ENCODE measurements at regions not wholly inside any gene's neighbourhood (a gene's known extent, or its start where the extent isn't known, plus 50 kb on each side); places are given as distances from the start of the nearest gene placed in this dataset.

- DNase-seq, result peak; percentile 62
Observed at GRCh38 chr10:128981251-128981650, 485.8 kb upstream of the MGMT start.

GRCh38 chr10:128981881-128982615 lies 485.0 kb upstream of the MGMT start:
- DNase-seq, result peak; percentile 83

- DNase-seq, result no peak
Observed at GRCh38 chr10:128982616-128982915, 484.5 kb upstream of the MGMT start.

DNA sequence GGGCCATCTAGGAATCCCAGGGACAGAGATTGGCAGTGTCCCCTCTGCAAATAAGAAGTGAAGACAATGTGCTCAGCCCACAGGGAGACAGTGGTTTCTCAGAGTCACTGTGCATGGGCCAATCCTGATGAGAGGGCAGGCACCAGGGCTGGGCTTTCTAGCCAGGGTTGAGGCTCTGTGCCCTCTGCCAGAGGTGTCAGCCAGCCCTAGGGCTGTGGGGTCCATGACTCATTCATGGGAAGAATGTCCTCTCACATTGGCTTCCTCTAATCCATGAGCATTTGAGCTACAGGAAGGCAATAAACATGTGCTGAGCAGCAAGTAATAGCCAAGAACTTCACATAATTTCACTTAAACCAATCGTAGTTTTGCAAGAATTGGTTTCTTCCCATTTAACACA lies 482.0 kb upstream of the MGMT start:
- no peak for DNase-seq

DNA sequence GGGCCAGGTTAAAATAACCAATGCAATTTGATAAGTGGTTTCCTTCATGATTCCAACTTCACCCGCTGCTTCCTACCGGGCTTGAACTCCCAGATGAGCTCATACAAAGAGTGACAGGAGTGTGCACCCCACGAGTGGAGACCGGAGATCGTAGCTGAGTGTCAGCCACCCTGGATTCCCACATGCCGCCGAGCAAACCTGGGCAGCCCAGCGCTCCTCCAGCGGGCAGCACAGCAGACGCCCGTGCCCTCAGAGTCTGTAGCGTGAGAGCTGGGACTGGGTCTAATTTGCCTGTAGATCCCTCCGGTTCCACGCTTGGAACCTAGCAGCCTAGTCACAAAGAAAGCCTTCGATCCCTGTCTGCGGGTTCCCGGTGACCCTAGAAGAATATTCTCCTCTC lies 476.1 kb upstream of the MGMT start:
- DNase-seq, result no peak

- DNase-seq, result no peak
Observed at GRCh38 chr10:128992770-128993169, 474.3 kb upstream of the MGMT start.

DNA sequence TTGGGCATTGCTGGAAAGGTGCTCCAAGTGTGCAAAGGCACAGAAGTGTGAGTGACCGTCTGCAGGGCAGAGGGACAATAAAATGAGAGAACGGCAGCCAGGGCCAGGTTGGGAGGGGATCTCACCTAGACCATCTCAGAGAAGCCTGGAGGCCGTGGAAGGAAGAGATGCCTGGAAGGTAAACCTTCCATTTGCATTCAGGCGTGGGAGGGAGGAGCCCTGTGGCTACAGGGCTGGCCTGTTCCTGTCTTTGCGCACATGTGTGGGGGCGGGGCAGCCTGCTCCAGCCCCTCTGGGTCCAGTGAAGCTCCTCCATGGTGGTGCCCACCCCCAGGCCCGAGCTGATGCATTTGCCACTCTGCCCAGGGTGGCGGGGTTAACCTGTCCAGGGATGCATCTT lies 473.6 kb upstream of the MGMT start:
- no peak for DNase-seq

DNA sequence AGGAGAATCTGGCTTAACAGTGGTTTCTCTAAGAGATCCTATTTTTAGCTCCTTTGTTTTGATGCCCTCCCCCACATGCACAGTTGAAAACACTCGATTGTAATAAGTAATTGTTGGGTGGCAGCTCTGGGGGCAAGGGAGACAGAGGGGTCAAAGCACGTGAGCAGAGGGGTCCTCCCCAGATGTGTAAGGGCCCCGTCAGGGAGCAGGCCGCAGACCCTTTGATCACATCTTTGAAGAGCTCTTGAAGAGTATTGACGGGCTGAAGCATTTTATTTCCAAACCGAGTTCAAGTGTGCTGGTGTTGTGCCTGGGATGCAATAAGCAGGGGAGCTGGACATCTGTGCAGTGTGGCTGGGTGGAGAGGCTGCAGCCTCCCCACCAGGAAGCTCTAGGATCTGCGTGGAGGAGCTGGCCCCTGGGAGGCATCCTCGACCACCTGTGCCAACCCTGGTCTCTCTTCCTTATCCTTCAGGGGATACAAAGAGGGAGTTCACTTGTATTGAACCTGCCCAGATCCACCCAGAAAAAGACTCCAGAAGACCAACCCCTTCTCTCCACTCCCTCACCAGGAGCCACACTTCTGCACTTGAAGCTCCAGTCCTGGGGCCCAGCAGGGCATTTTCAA lies 473.0 kb upstream of the MGMT start:
- DNase-seq, result no peak

DNA sequence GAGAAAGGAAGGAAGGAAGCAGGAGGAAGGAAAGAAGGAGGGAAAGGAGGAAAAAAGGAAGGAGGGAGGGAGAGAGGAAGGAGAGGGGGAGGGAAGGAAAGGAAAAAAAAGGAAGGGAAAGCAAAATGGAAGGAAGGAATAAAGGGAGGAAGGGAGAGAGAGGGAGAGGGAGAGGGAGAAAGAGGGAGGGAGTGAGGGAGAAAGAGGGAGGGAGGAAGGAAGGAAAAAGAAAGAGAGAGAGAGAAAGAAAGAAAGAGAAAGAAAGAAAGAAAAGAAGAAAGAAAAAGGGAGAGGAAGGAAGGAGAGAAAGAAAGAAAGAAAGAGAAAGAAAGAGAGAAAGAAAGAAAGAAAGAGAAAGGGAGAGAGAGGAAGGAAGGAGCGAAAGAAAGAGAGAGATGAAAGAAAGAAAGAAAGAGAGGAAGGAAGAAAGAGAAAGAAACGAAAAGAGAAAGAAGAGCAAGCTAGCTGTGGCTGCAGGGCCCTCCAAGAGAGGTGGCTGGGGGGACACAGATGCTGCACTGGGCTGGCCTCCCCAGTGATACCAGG lies 472.4 kb upstream of the MGMT start:
- DNase-seq, result no peak

DNA sequence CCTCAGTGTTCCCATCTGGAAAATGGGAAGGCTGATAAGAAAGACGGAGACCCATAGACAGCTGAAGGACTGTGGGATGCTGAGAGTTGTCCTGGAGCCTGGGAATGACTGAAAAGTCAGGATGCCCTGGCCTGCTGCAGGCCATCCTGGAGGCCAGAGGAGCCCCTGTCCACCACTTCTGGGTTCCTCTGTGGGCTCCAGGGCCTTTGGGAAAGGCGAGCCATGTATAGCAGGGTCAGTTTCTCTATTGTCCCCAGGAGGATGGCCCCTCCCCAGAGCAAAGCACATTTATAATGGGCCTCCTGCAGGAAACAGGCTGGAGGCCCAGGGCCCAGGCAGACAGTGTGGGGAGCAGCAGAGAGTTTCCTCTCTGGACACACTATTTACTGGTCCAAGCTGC lies 471.4 kb upstream of the MGMT start:
- no peak for DNase-seq

- DNase-seq, result no peak
Observed at GRCh38 chr10:128996092-128996491, 470.9 kb upstream of the MGMT start.

DNA sequence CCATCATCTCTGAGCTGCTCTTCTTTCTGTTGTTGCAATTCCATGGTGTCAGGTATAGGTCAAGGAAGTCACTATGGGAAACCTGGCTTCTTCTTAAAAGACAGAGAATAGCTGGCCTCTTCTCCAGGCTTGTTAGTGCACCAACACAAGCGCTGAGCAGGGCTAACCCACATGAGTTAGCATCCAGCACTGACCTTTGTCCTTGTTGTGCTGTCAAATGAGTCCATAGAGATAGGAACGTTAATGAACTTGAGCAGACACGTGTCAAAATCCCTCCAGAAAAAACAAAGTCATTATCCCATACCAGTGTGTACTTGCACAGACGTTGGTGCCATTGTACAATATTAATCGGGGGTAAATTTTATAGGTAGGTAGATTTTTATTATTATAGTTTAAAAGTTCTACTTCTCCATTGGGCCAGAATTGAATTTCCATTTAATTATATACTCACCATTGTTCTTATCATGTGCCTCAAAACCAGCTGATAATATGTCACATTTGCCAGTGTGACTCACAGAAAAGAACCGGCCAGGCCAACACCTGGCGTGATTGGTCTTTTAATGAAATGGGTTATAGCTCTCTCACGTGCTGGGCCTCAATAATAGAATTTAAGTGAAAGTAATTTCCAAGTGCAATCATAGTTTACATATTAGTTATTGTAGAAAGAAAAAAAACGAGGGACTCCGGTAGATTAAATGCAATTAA lies 468.8 kb upstream of the MGMT start:
- DNase-seq, result no peak

DNA sequence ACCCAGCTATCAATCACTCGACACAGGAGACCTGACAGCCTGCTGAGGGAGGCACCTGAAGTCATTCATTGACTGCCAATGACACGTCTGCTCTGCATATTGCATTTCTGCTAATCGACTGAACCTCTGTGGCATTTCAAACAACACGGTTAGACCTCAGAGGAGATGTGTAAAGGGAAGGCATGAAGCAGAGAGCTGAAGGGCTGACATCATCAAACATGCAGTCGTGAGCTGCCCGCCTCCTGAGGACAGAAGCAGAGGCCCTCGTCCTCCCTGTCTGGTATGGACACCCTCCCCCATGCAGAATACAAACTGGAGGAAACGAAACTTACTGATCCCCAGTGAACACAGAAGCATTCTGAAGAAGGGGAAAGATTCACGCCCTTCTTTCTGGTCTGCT lies 462.6 kb upstream of the MGMT start:
- no peak for DNase-seq

- DNase-seq, result no peak
Observed at GRCh38 chr10:129005080-129005479, 462.0 kb upstream of the MGMT start.

DNA sequence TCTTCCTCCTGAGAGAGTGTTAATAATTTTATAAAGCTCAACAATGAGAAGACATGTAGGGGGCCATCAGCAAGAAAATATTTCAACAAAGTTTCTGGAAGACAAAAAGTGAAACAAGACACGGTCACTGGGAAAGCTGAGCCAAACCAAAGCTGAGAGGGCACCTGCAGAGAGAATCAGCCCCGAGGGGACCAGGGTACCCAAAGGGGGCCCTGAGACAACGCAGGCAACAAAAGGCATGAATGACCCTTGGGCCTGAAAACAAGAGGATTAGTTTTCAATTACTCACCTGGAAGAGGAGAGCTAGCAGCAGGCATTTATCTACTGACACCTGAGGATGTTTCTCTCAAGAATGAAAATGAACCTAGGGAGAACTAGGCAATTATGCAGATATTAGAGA lies 461.2 kb upstream of the MGMT start:
- no peak for DNase-seq

DNA sequence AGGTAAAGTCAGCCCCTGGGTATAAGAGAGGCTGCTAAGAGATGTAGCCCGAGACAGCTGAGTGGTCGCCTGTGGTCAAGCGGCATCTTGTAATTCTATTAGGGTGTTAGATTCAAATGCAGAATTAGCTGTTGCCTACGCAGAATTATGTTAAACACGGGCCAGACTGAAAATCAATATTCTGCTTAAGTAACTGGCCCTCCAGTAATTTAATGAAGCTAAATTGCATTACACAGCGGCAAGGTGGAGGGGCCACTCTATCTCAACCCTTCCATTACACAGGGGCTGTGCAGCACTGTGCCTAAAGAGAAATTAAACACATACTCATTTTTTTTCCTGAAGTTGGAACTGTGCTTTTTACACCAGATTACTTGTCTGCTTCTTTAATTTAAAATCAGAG lies 448.5 kb upstream of the MGMT start:
- DNase-seq, result no peak

- peak; percentile 41 for DNase-seq
Observed at GRCh38 chr10:129020651-129021330, 446.2 kb upstream of the MGMT start.

- DNase-seq, result peak; percentile 94
Observed at GRCh38 chr10:129021594-129022304, 445.3 kb upstream of the MGMT start.

- peak; percentile 97 for DNase-seq
Observed at GRCh38 chr10:129023082-129023481, 444.0 kb upstream of the MGMT start.

- peak; percentile 52 for DNase-seq
Observed at GRCh38 chr10:129024046-129024445, 443.0 kb upstream of the MGMT start.

DNA sequence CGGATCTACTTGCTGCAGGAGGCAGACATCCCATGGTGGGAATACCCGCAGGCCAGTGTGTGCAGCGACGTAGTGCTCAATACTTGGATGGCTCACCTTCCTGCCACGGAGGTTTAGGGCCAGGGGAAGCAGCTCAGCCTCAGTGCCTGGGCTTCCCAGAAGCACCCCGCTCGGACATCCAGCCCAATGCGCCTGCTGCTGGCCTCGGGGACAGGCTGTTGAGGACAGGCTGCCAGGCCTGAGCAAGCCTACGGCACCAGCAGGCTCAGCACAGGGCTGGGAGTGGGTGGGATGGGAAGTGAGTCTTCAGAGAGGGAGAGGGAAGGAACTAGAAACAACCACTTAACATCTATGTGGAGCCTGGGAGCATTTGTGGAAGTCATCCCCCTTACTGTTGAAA lies 441.3 kb upstream of the MGMT start:
- DNase-seq, result peak; percentile 43

DNA sequence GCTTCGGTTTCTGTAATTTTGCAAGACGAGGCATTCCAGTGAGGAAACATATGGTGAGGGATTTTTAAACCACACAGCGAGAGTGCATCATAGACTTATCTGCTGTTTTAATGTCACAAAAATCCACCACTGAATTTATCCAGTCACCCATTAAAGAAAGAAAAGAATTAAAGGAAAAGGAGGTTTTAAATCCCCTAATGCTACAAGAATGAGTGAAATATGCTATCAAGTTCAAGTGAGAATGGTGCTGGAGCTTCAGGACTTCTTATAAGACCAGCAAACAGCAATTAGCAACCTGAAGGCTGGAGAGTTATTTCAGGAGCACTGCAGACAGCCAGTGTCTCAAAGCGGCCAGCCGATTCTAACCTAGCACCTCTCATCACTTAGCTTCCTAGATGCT lies 439.1 kb upstream of the MGMT start:
- DNase-seq, result peak; percentile 68
